Mesothelial cell of epicardium (in vitro differentiated cells): ENCODE measurements at regions not wholly inside any gene's neighbourhood (a gene's known extent, or its start where the extent isn't known, plus 50 kb on each side); places are given as distances from the start of the nearest gene placed in this dataset.

Source experiments
- DNase-seq, 2 experiments: peaks; one replicate each; pipeline ENCODE4 v3.0.0; 2021; ENCODE audit warnings: low spot score in 2 of 2; ENCODE audit not compliant: unreplicated experiment in 2 of 2
- H3K27ac Mint-ChIP-seq: 2 replicates; pipeline ENCODE4 v1.8.0; 2021; ENCODE audit warnings: mixed read lengths
- H3K27me3 Mint-ChIP-seq: 2 replicates; pipeline ENCODE4 v1.8.0; 2021; ENCODE audit warnings: low read depth, mixed read lengths
- H3K36me3 Mint-ChIP-seq: 2 replicates; pipeline ENCODE4 v1.8.0; 2021; ENCODE audit warnings: mixed read lengths
- H3K4me1 Mint-ChIP-seq: 2 replicates; pipeline ENCODE4 v1.8.0; 2021; ENCODE audit warnings: mixed read lengths
- H3K4me3 Mint-ChIP-seq: 2 replicates; pipeline ENCODE4 v1.8.0; 2021; ENCODE audit warnings: mild to moderate bottlenecking, moderate library complexity, mixed read lengths
- H3K9me3 Mint-ChIP-seq: 2 replicates; pipeline ENCODE4 v1.8.0; 2021; ENCODE audit warnings: mixed read lengths
- CTCF ChIP-seq: fragments of 200-600 bp; sonication (generic); IDR thresholded peaks from one replicate; pipeline ENCODE4 v1.5.0; 2021; ENCODE audit warnings: antibody characterized with exemption; ENCODE audit not compliant: unreplicated experiment

GRCh38 chr6:66638099-66638498, 931.1 kb upstream of the EYS start:
- Mint-ChIP-seq H3K27ac (no peak overlapping the region), H3K4me1 (no peaks in the 10 kb centered on the region), H3K27me3 (no peaks in the 10 kb centered on the region), H3K36me3 (no peaks in the 10 kb centered on the region), H3K9me3 (peaks cover 11% of the 10 kb centered on the region), H3K4me3 (no peak overlapping the region)
- DNase-seq: no peak
- no peak for TF ChIP-seq CTCF

GRCh38 chr6:66628917-66629316, 921.9 kb upstream of the EYS start:
- peaks cover 16% of the 10 kb centered on the region for H3K9me3 Mint-ChIP-seq
- TF ChIP-seq CTCF: no peak
- H3K27me3 Mint-ChIP-seq: no peaks in the 10 kb centered on the region
- H3K4me1 Mint-ChIP-seq: no peaks in the 10 kb centered on the region
- no peaks in the 10 kb centered on the region for H3K36me3 Mint-ChIP-seq
- H3K4me3 Mint-ChIP-seq: no peak overlapping the region
- no peak overlapping the region for H3K27ac Mint-ChIP-seq
- DNase-seq: no peak

- no peaks in the 10 kb centered on the region for H3K27me3 Mint-ChIP-seq
- no peak overlapping the region for H3K4me3 Mint-ChIP-seq
- DNase-seq: no peak
- no peaks in the 10 kb centered on the region for H3K36me3 Mint-ChIP-seq
- no peaks in the 10 kb centered on the region for H3K9me3 Mint-ChIP-seq
- H3K27ac Mint-ChIP-seq: no peak overlapping the region
- TF ChIP-seq CTCF: no peak
- H3K4me1 Mint-ChIP-seq: no peaks in the 10 kb centered on the region
These were observed 916.0 kb upstream of the EYS start for GRCh38 chr6:66623050-66623449.

GRCh38 chr6:66605971-66606370, 898.9 kb upstream of the EYS start:
- H3K36me3 Mint-ChIP-seq: no peaks in the 10 kb centered on the region

GRCh38 chr6:66605011-66605410, 898.0 kb upstream of the EYS start:
- Mint-ChIP-seq H3K27me3 (no peaks in the 10 kb centered on the region), H3K36me3 (no peaks in the 10 kb centered on the region), H3K4me1 (no peaks in the 10 kb centered on the region), H3K4me3 (no peak overlapping the region), H3K9me3 (peaks cover 20% of the 10 kb centered on the region), H3K27ac (no peak overlapping the region)
- no peak for DNase-seq
- TF ChIP-seq CTCF: no peak

More at GRCh38 chr6:66605971-66606370, 898.9 kb upstream of the EYS start:
- no peak for TF ChIP-seq CTCF
- no peak for DNase-seq
- Mint-ChIP-seq H3K9me3 (peaks cover 20% of the 10 kb centered on the region), H3K27ac (no peak overlapping the region), H3K4me1 (no peaks in the 10 kb centered on the region), H3K27me3 (no peaks in the 10 kb centered on the region), H3K4me3 (no peak overlapping the region)

- no peaks in the 10 kb centered on the region for H3K27me3 Mint-ChIP-seq
These were observed 892.5 kb upstream of the EYS start for GRCh38 chr6:66599541-66599940.

More at GRCh38 chr6:66599541-66599940, 892.5 kb upstream of the EYS start:
- Mint-ChIP-seq H3K4me3 (no peak overlapping the region), H3K36me3 (no peaks in the 10 kb centered on the region), H3K9me3 (peaks cover 5% of the 10 kb centered on the region), H3K27ac (no peak overlapping the region), H3K4me1 (no peaks in the 10 kb centered on the region)
- no peak for DNase-seq
- TF ChIP-seq CTCF: no peak
